WI38 (cell line): ENCODE measurements at regions not wholly inside any gene's neighbourhood (a gene's known extent, or its start where the extent isn't known, plus 50 kb on each side); places are given as distances from the start of the nearest gene placed in this dataset.

Source experiments
- H3K4me3 ChIP-seq: 2 replicates; pipeline ENCODE4 v1.5.1; 2011; ENCODE audit warnings: low read depth, mild to moderate bottlenecking, control low read depth, low read length
- CTCF ChIP-seq: IDR thresholded peaks from 2 replicates; pipeline ENCODE4 v1.5.1; 2012; ENCODE audit warnings: low read depth, mild to moderate bottlenecking, control low read depth, low read length

- no peak for TF ChIP-seq CTCF
- no peak overlapping the region for H3K4me3 ChIP-seq
Measured at GRCh38 chr3:34957677-34958076, 681.6 kb upstream of the ARPP21 start.

- no peak for TF ChIP-seq CTCF
Measured at GRCh38 chr3:34969513-34969912, 669.8 kb upstream of the ARPP21 start.

GRCh38 chr3:34972481-34972880 is 666.8 kb upstream of the ARPP21 start:
- no peak overlapping the region for H3K4me3 ChIP-seq
- TF ChIP-seq CTCF: no peak

More at GRCh38 chr3:34969513-34969912, 669.8 kb upstream of the ARPP21 start:
- no peak overlapping the region for H3K4me3 ChIP-seq

GRCh38 chr3:34973586-34973985 is 665.7 kb upstream of the ARPP21 start:
- no peak for TF ChIP-seq CTCF
- H3K4me3 ChIP-seq: no peak overlapping the region

GRCh38 chr3:34983631-34984030 is 655.7 kb upstream of the ARPP21 start:
- TF ChIP-seq CTCF: no peak
- no peak overlapping the region for H3K4me3 ChIP-seq

GRCh38 chr3:34988296-34988695 is 651.0 kb upstream of the ARPP21 start:
- H3K4me3 ChIP-seq: no peak overlapping the region
- no peak for TF ChIP-seq CTCF

GRCh38 chr3:34995796-34996430 is 643.4 kb upstream of the ARPP21 start:
- H3K4me3 ChIP-seq: no peak overlapping the region
- TF ChIP-seq CTCF: no peak
